ENCODE measurements at regions not wholly inside any gene's neighbourhood (a gene's known extent, or its start where the extent isn't known, plus 50 kb on each side); places are given as distances from the start of the nearest gene placed in this dataset.

GRCh38 chr2:17076533-17076932, 410.9 kb upstream of the CYRIA start:
- TF ChIP-seq CTCF (IDR thresholded peaks at IDR 0.05; ENCODE audit: low read length): no peak
- TF ChIP-seq EZH2phosphoT487 (IDR thresholded peaks at IDR 0.05; ENCODE audit: low read length): no peak
